ENCODE measurements at regions not wholly inside any gene's neighbourhood (a gene's known extent, or its start where the extent isn't known, plus 50 kb on each side); places are given as distances from the start of the nearest gene placed in this dataset.
A peak's percentile ranks its signal among the peaks of the same experiment; 100 is the strongest.

- peaks cover 21% of the 10 kb centered on the region for H3K4me1 ChIP-seq (ENCODE audit: low read length)
- H3K27ac ChIP-seq (ENCODE audit: low read length), result no peak overlapping the region
- H4K20me1 ChIP-seq (ENCODE audit: insufficient read depth, low read length), result no peaks in the 10 kb centered on the region
- TF ChIP-seq, protein P1, sequence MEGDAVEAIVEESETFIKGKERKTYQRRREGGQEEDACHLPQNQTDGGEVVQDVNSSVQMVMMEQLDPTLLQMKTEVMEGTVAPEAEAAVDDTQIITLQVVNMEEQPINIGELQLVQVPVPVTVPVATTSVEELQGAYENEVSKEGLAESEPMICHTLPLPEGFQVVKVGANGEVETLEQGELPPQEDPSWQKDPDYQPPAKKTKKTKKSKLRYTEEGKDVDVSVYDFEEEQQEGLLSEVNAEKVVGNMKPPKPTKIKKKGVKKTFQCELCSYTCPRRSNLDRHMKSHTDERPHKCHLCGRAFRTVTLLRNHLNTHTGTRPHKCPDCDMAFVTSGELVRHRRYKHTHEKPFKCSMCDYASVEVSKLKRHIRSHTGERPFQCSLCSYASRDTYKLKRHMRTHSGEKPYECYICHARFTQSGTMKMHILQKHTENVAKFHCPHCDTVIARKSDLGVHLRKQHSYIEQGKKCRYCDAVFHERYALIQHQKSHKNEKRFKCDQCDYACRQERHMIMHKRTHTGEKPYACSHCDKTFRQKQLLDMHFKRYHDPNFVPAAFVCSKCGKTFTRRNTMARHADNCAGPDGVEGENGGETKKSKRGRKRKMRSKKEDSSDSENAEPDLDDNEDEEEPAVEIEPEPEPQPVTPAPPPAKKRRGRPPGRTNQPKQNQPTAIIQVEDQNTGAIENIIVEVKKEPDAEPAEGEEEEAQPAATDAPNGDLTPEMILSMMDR (IDR thresholded peaks at IDR 0.05; ENCODE audit: low read depth, low read length), result no peak
- no peak for TF ChIP-seq EZH2phosphoT487 (IDR thresholded peaks at IDR 0.05; ENCODE audit: low read depth)
- H3K79me2 ChIP-seq (ENCODE audit: low read length), result no peaks in the 10 kb centered on the region
- H2AFZ ChIP-seq (ENCODE audit: low read depth, low read length), result no peak overlapping the region
- no peak overlapping the region for H3K4me3 ChIP-seq (ENCODE audit: low read length)
- no peaks in the 10 kb centered on the region for H3K36me3 ChIP-seq (replicated peaks; ENCODE audit: low read depth, low read length)
- H3K9me3 ChIP-seq (ENCODE audit: insufficient read depth, low read length), result no peaks in the 10 kb centered on the region
- no peaks in the 10 kb centered on the region for H3K27me3 ChIP-seq (ENCODE audit: low read depth, low read length)
- no peak overlapping the region for H3K4me2 ChIP-seq (ENCODE audit: low read length)
- no peak overlapping the region for H3K9ac ChIP-seq (ENCODE audit: low read length)
Observed at GRCh38 chr1:191206513-191207207, 729.0 kb upstream of the BRINP3 start.

DNA sequence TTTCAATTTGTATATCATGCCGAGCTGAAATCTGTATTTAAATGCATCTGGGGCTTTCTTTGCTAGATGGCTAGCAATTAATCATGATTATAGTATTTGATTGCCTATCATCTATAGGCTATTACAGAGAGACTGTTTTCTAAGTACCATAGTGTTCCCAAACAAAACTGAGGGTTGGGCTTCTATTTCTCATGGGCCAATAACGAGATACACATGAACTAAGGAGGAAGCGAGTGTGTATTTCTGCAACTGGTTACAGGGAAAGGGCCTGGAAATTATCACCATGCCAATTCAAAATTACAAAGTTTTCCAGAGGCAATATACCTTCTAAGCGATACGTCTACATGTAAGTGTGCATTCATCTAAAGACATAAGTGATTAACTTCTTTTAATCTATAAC lies 744.5 kb upstream of the BRINP3 start:
- Histone ChIP-seq H3K4me2 (ENCODE audit: low read length) (no peak overlapping the region), H2AFZ (ENCODE audit: low read depth, low read length) (no peak overlapping the region), H3K4me1 (ENCODE audit: low read length) (no peaks in the 10 kb centered on the region), H3K27me3 (ENCODE audit: low read depth, low read length) (no peaks in the 10 kb centered on the region), H3K36me3 (replicated peaks; ENCODE audit: low read depth, low read length) (no peaks in the 10 kb centered on the region), H3K9ac (ENCODE audit: low read length) (no peak overlapping the region), H3K27ac (ENCODE audit: low read length) (no peak overlapping the region), H3K4me3 (ENCODE audit: low read length) (no peak overlapping the region), H3K9me3 (ENCODE audit: insufficient read depth, low read length) (no peaks in the 10 kb centered on the region), H3K79me2 (ENCODE audit: low read length) (no peaks in the 10 kb centered on the region), H4K20me1 (ENCODE audit: insufficient read depth, low read length) (no peaks in the 10 kb centered on the region)
- no peak for TF ChIP-seq EZH2phosphoT487 (IDR thresholded peaks at IDR 0.05; ENCODE audit: low read depth)
- TF ChIP-seq, protein P1 (IDR thresholded peaks at IDR 0.05; ENCODE audit: low read depth, low read length), result no peak

- TF ChIP-seq EZH2phosphoT487 (IDR thresholded peaks at IDR 0.05; ENCODE audit: low read depth), result no peak
- TF ChIP-seq, protein P1 (IDR thresholded peaks at IDR 0.05; ENCODE audit: low read depth, low read length), result no peak
- H3K27me3 ChIP-seq (ENCODE audit: low read depth, low read length), result no peaks in the 10 kb centered on the region
- no peaks in the 10 kb centered on the region for H3K9me3 ChIP-seq (ENCODE audit: insufficient read depth, low read length)
- H3K4me1 ChIP-seq (ENCODE audit: low read length), result no peaks in the 10 kb centered on the region
- no peak overlapping the region for H2AFZ ChIP-seq (ENCODE audit: low read depth, low read length)
- H3K36me3 ChIP-seq (replicated peaks; ENCODE audit: low read depth, low read length), result no peaks in the 10 kb centered on the region
- no peaks in the 10 kb centered on the region for H3K79me2 ChIP-seq (ENCODE audit: low read length)
- H3K27ac ChIP-seq (ENCODE audit: low read length), result no peak overlapping the region
- no peaks in the 10 kb centered on the region for H4K20me1 ChIP-seq (ENCODE audit: insufficient read depth, low read length)
- no peak overlapping the region for H3K4me2 ChIP-seq (ENCODE audit: low read length)
- H3K9ac ChIP-seq (ENCODE audit: low read length), result no peak overlapping the region
- H3K4me3 ChIP-seq (ENCODE audit: low read length), result no peak overlapping the region
Observed at GRCh38 chr1:191240925-191241324, 763.3 kb upstream of the BRINP3 start.

GRCh38 chr1:191255354-191256054 lies 777.8 kb upstream of the BRINP3 start:
- H3K79me2 ChIP-seq (ENCODE audit: low read length), result no peaks in the 10 kb centered on the region
- peaks cover 10% of the 10 kb centered on the region for H3K4me1 ChIP-seq (ENCODE audit: low read length)
- H2AFZ ChIP-seq (ENCODE audit: low read depth, low read length), result no peak overlapping the region
- no peak overlapping the region for H3K27ac ChIP-seq (ENCODE audit: low read length)
- H4K20me1 ChIP-seq (ENCODE audit: insufficient read depth, low read length), result no peaks in the 10 kb centered on the region
- H3K9me3 ChIP-seq (ENCODE audit: insufficient read depth, low read length), result peaks cover 10% of the 10 kb centered on the region; the same call in 1 of the 2 replicates
- no peak overlapping the region for H3K4me2 ChIP-seq (ENCODE audit: low read length)
- no peaks in the 10 kb centered on the region for H3K36me3 ChIP-seq (replicated peaks; ENCODE audit: low read depth, low read length)
- H3K4me3 ChIP-seq (ENCODE audit: low read length), result no peak overlapping the region
- TF ChIP-seq, protein P1 (IDR thresholded peaks at IDR 0.05; ENCODE audit: low read depth, low read length), result peak; percentile 15
- TF ChIP-seq EZH2phosphoT487 (IDR thresholded peaks at IDR 0.05; ENCODE audit: low read depth), result no peak
- H3K27me3 ChIP-seq (ENCODE audit: low read depth, low read length), result no peaks in the 10 kb centered on the region
- H3K9ac ChIP-seq (ENCODE audit: low read length), result no peak overlapping the region
